SK-N-MC (cell line): ENCODE measurements at regions not wholly inside any gene's neighbourhood (a gene's known extent, or its start where the extent isn't known, plus 50 kb on each side); places are given as distances from the start of the nearest gene placed in this dataset.

ENCODE experiments used
- EZH2 ChIP-seq: fragments of 200-600 bp; sonication (generic); IDR thresholded peaks from one replicate; pipeline ENCODE4 v1.6.1; 2017; ENCODE audit warnings: antibody characterized with exemption
- POLR2AphosphoS5 ChIP-seq: IDR thresholded peaks from 2 replicates; pipeline ENCODE4 v1.6.1; 2012; ENCODE audit warnings: mild to moderate bottlenecking, low read depth, low read length, borderline replicate concordance

DNA sequence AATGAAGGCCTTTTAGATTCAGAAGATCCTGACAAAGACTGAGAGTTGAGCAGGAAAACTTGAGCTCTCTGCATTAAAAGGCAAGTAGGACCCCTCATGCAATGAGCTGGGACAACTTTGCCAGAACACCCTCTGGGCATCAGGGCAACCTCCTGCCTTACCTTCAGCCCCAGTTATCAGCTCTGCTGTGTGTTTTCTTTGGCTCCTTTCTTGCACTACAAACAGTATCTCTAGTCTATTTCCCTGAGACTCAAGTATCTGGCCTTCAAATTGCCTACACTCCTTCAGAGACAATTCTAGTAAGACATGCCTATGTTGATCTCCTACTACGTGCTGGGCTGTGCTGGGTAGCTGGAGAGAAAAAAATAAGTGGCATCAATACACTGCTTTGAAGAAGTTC is 192.2 kb downstream of the MID1IP1 start:
- TF ChIP-seq POLR2AphosphoS5 (no peak), EZH2 (no peak)
